Erythroblast (primary cell): ENCODE measurements at regions not wholly inside any gene's neighbourhood (a gene's known extent, or its start where the extent isn't known, plus 50 kb on each side); places are given as distances from the start of the nearest gene placed in this dataset.
A peak's percentile ranks its signal among the peaks of the same experiment; 100 is the strongest.
"Not testable (repeated sequence)": the region's sequence is repeated elsewhere in the genome, so short reads cannot be mapped to it uniquely, and the experiment has no call there.

Experiments used
- DNase-seq, 2 experiments: peaks; one replicate each; lab custom pipeline; 2025; lab: John Stamatoyannopoulos, UW
- GATA1 ChIP-seq: IDR thresholded peaks from 2 replicates; pipeline ENCODE4 v1.6.1; 2011; ENCODE audit warnings: low read depth, mild to moderate bottlenecking, control low read depth, low read length, moderate library complexity
- POLR2A ChIP-seq: IDR thresholded peaks from 2 replicates; pipeline ENCODE4 v1.6.1; 2011; ENCODE audit warnings: mild to moderate bottlenecking, low read length

- peak; percentile 49 to 74 for DNase-seq
- TF ChIP-seq GATA1 (no peak), POLR2A (no peak)
These were observed 1194.4 kb upstream of the SORCS1 start for GRCh38 chr10:108358912-108359311.

- DNase-seq: no peak
- TF ChIP-seq GATA1: no peak
- no peak for TF ChIP-seq POLR2A
These were observed 1188.3 kb upstream of the SORCS1 start for GRCh38 chr10:108352771-108353170.

DNA sequence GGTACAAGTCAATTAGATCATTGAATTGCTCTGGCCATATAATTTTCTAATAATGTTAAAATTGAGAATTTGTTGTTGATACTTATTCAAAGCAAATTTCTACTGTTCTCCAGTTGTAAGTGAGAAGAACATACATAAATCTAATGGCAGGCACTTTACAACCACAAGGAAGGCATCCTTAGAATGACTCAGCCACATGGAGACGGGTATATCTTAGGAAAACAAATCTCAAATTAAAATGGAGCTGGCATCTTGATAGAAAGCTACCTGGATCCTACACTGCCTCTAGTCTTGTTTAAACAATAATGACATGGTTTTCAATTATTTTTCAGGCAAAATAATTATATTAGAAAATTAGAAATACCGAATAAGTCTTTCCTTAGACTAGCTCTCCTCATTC is 1183.7 kb upstream of the SORCS1 start:
- TF ChIP-seq GATA1 (no peak), POLR2A (no peak)
- no peak for DNase-seq

DNA sequence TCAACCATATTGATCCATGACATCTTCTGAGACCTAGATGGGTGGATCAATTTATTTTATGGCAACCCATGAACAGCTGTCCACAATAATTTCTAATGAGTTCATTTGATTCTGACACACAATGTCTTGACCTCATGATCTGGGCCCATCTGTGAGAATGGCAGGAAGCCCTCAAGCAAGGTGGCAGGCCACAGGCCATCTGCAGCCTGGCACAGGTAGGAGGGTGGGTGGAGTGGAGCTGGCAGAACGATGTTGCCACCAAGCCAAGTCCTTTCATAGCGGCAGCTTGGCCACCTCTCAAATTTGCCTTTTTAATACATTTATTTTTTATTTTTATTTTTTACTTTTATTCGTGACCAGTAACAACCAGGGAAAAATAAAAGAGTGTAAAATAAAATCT is 1181.6 kb upstream of the SORCS1 start:
- TF ChIP-seq GATA1 (no peak), POLR2A (no peak)
- DNase-seq: no peak

DNA sequence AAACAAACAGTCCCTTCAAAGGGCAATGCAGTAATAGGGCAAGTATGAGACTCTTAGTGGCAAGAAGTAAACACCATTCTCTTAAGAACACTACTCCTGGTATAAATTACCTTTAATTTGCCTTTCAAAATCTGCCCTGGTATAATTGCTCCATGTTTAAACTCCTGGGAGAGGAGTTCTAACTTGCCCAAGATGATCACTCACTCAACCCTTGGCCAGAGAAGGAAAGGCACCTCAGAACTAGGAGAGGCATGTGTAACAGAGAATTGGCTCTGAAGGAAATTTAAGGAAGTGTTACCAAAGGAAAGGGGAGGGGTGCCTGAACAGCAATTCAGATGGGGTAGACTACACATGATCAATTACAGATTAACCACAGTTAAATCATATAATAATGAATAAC is 1173.6 kb upstream of the SORCS1 start:
- no peak for DNase-seq
- TF ChIP-seq GATA1: no peak
- TF ChIP-seq POLR2A: no peak

- DNase-seq: no peak
- no peak for TF ChIP-seq POLR2A
- TF ChIP-seq GATA1: no peak
These were observed 1172.3 kb upstream of the SORCS1 start for GRCh38 chr10:108336836-108337235.

- no peak for DNase-seq
- no peak for TF ChIP-seq POLR2A
These were observed 1163.2 kb upstream of the SORCS1 start for GRCh38 chr10:108327706-108328105.

DNA sequence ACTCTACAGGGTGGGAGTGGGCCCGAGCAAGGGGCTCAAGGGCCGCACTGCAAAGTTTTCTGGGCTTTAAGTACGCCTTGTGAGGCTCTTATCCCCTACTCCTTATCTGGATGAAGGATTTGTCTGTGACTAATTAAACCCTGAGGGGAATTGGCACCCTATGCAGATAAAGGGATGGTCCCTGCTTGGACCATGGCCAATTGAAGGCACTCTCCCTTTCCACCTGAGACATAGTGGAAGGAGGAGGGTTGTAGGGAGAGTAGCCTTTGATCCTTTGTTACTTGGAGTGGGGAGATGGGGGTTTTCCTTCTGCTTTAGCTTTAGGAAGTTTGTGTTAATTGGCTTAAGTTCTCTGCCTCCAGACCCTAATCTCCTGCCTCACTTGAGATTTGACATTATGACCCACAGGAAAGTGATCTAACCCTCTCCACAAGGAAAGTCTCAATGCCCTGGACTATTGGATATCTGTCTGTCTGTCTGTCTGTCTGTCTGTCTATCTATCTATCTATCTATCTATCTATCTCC is 1158.8 kb upstream of the SORCS1 start:
- no peak for TF ChIP-seq GATA1
- TF ChIP-seq POLR2A: no peak
- no peak for DNase-seq

DNA sequence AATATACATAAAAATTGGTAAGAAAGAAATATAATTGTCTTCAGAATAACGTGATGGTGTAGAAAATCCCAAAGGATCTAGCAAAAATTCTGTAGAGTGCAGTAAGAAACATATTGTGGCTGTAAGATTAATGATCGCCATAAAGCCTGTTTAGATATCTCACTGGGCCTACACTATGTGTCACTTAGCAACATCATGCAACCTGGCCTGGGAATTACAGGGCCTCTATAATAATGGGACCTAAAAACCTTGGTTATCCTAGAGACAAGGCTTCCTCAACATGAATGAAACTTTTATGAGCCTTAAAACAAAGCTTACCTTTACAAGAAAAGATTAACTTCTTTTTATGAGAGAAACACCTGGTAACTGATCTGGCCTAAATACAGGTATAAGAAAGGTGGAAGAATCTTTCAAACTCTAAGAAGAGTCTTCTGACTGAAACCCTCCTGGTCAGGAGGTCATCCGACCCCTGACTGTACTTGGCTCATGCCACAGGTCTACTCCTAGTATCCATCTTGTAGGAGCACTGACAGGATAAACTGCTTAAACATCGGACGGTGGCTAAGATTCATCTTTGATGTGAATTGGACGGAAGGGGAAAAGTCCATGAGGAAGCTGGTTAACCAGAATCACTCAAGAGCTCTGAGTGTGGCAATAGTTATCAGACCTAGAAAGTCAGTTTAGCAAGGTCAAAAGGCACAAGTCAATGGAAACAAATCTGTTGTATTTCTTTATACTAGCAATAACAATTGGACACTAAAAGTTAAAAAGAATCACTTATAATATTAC is 1155.1 kb upstream of the SORCS1 start:
- no peak for TF ChIP-seq POLR2A
- no peak for TF ChIP-seq GATA1
- DNase-seq: no peak

DNA sequence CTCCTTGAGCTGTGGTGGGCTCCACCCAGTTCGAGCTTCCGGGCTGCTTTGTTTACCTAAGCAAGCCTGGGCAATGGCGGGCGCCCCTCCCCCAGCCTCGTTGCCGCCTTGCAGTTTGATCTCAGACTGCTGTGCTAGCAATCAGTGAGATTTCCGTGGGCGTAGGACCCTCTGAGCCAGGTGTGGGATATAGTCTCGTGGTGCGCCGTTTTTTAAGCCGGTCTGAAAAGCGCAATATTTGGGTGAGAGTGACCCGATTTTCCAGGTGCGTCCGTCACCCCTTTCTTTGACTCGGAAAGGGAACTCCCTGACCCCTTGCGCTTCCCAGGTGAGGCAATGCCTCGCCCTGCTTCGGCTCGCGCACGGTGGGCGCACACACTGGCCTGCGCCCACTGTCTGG is 1151.1 kb upstream of the SORCS1 start:
- not testable (repeated sequence) for DNase-seq

DNA sequence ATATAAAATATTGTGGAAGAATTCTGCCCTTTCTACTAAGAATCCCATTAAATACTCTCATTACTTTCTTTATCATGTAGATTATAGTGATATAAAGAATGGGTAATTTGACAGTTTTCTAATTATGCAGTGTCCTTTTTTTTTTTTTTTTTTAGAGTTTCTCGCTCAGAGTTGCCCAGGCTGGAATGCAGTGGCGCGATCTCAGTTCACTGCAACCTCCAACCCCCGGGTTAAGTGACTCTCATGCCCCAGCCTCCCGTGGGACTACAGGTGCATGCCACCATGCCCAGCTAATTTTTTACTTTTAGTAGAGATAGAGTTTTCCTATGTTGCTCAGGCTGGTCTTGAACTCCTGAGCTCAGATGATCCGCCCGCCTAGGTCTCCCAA is 1143.4 kb upstream of the SORCS1 start:
- no peak for DNase-seq
- no peak for TF ChIP-seq GATA1
- no peak for TF ChIP-seq POLR2A

GRCh38 chr10:108307250-108307924 is 1142.9 kb upstream of the SORCS1 start:
- TF ChIP-seq POLR2A: no peak
- TF ChIP-seq GATA1: no peak
- DNase-seq: no peak

DNA sequence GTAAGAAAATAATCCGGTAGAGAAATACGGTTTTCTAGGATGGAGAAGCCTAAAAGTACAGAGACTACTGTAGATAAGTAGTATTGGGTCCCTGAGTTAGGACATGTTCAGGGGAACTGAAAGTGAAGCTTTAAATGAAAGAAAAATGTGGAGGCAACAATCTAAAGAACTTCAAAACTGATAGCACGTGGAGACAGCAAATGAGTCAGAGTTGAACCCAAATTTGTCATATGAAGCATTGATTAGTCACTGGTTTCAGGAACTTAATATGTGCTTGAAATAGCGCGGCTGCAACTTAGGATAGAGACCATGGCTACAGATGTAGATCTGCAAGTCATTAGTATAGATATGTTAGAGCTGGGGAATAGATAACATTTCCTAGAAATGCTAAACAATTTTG is 1138.6 kb upstream of the SORCS1 start:
- DNase-seq: peak; percentile 39 to 45
- TF ChIP-seq POLR2A (no peak), GATA1 (no peak)

DNA sequence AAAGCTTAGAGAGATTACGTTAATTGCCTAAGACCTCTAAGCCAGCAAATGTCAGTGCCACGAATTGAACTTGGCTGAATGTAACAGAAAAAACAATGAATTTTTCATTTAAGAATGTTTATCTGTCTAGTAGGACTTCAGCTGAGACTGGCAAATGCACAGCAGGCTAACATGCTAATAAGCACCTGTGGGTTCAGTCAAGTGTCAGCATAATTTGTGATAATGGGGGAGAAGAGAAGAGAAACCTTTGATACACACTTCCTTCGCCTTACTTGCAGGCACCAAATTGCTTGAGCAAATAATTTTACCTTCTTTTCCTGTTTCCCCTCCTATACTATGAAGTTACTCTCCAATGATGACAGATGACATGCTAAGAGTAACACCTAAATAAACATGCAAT is 1136.5 kb upstream of the SORCS1 start:
- no peak for DNase-seq
- no peak for TF ChIP-seq POLR2A
- TF ChIP-seq GATA1: no peak
